Esophagus squamous epithelium (tissue), 4 donors: ENCODE measurements at regions not wholly inside any gene's neighbourhood (a gene's known extent, or its start where the extent isn't known, plus 50 kb on each side); places are given as distances from the start of the nearest gene placed in this dataset.

Experiments used
- POLR2A ChIP-seq, 4 donors: fragments of 450-650 bp; IDR thresholded peaks; one replicate each; pipeline ENCODE4 v1.6.1; 2017; ENCODE audit warnings: antibody characterized with exemption in 4 of 4, mild to moderate bottlenecking in 4 of 4, moderate library complexity in 3 of 4
- TF ChIP-seq, protein P1 (sequence below), 6 experiments: fragments of 450-650 bp in 4 of 6; fragments of 200-600 bp in 2 of 6; sonication (generic) in 2 of 6; IDR thresholded peaks; one replicate each; pipeline ENCODE4 v1.5.1; 2016 to 2019; ENCODE audit warnings: antibody characterized with exemption in 6 of 6, mild to moderate bottlenecking in 4 of 6, moderate library complexity in 4 of 6

DNA sequence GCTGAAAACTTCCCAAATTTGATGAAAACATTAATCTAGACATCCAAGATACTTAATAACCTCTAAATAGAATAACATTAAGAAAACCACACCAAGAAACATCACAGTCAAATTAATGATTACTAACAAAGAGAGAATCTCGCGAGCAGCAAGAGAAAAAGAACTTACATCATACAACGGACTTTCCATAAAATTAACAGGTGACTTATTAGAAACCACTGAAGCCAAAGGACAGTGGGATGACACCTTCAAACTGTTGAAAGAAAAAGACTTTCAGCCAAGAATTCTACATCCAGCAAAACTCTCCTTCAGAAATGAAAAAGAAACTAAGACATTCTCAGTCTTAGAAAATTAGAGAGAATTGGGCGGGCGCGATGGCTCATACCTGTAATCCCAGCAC lies 232.0 kb downstream of the SNCA start:
- TF ChIP-seq POLR2A (IDR thresholded peaks at IDR 0.05) = no peak
- TF ChIP-seq, protein P1, sequence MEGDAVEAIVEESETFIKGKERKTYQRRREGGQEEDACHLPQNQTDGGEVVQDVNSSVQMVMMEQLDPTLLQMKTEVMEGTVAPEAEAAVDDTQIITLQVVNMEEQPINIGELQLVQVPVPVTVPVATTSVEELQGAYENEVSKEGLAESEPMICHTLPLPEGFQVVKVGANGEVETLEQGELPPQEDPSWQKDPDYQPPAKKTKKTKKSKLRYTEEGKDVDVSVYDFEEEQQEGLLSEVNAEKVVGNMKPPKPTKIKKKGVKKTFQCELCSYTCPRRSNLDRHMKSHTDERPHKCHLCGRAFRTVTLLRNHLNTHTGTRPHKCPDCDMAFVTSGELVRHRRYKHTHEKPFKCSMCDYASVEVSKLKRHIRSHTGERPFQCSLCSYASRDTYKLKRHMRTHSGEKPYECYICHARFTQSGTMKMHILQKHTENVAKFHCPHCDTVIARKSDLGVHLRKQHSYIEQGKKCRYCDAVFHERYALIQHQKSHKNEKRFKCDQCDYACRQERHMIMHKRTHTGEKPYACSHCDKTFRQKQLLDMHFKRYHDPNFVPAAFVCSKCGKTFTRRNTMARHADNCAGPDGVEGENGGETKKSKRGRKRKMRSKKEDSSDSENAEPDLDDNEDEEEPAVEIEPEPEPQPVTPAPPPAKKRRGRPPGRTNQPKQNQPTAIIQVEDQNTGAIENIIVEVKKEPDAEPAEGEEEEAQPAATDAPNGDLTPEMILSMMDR (IDR thresholded peaks at IDR 0.05) = no peak
